Breast epithelium (tissue), 3 donors: ENCODE measurements at regions not wholly inside any gene's neighbourhood (a gene's known extent, or its start where the extent isn't known, plus 50 kb on each side); places are given as distances from the start of the nearest gene placed in this dataset.

ENCODE experiments used
- POLR2A ChIP-seq: fragments of 450-650 bp; IDR thresholded peaks from one replicate; pipeline ENCODE4 v1.6.1; 2016; ENCODE audit warnings: antibody characterized with exemption, mild to moderate bottlenecking, moderate library complexity
- TF ChIP-seq, protein P1 (sequence below), 3 donors: fragments of 450-650 bp; IDR thresholded peaks; one replicate each; pipeline ENCODE4 v1.5.1; 2016 to 2017; ENCODE audit warnings: antibody characterized with exemption in 3 of 3, mild to moderate bottlenecking in 3 of 3, moderate library complexity in 3 of 3

DNA sequence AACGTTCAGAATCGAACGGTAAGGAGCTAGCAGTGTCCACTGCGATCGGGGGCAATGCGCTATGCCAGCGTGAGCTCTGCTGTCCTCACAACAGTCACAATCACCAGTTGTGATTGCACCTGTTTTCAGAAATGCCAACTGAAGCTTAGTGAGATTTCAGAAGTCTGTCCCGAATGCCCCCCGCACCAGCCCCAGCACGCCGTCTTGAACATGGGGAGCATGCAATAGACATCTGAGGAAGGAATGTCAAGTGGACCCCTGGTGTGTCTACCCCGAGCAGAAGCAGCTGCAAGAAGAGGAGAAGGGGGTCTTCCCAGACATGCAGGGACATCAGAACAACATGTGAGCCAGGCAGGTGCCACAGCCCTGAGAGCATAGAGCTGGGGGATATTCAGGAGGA is 125.7 kb upstream of the CHST15 start:
- TF ChIP-seq, protein P1, sequence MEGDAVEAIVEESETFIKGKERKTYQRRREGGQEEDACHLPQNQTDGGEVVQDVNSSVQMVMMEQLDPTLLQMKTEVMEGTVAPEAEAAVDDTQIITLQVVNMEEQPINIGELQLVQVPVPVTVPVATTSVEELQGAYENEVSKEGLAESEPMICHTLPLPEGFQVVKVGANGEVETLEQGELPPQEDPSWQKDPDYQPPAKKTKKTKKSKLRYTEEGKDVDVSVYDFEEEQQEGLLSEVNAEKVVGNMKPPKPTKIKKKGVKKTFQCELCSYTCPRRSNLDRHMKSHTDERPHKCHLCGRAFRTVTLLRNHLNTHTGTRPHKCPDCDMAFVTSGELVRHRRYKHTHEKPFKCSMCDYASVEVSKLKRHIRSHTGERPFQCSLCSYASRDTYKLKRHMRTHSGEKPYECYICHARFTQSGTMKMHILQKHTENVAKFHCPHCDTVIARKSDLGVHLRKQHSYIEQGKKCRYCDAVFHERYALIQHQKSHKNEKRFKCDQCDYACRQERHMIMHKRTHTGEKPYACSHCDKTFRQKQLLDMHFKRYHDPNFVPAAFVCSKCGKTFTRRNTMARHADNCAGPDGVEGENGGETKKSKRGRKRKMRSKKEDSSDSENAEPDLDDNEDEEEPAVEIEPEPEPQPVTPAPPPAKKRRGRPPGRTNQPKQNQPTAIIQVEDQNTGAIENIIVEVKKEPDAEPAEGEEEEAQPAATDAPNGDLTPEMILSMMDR (IDR thresholded peaks at IDR 0.05), result no peak
- TF ChIP-seq POLR2A, result no peak
